SK-N-DZ (cell line): ENCODE measurements at regions not wholly inside any gene's neighbourhood (a gene's known extent, or its start where the extent isn't known, plus 50 kb on each side); places are given as distances from the start of the nearest gene placed in this dataset.

Experiments
- small RNA-seq, 2 experiments: library from RNA; depleted of rRNA; stranded (forward); fragments of <200 nt; gene quantifications; one replicate each; pipeline ENCODE3, GENCODE V24; 2014

Small RNA genes lying in the stretch of these regions (small RNA-seq; reads per million reads assigned to genes)
- gene BX323014.1 = 0 reads per million in 2 experiments
- gene RN7SL299P = 0 reads per million in 2 experiments
